ENCODE measurements at regions not wholly inside any gene's neighbourhood (a gene's known extent, or its start where the extent isn't known, plus 50 kb on each side); places are given as distances from the start of the nearest gene placed in this dataset.

GRCh38 chr12:113766131-113766878 is 199.8 kb downstream of the RBM19 start:
- no peak overlapping the region for H3K27ac ChIP-seq (replicated peaks)
- no peaks in the 10 kb centered on the region for H3K27me3 ChIP-seq (ENCODE audit: insufficient read depth, poor library complexity, severe bottlenecking)
- TF ChIP-seq POLR2AphosphoS5 (IDR thresholded peaks at IDR 0.05; ENCODE audit: low read depth): no peak
- TF ChIP-seq REST (IDR thresholded peaks at IDR 0.05; ENCODE audit: insufficient replicate concordance, low read depth): no peak
- DNase-seq (ENCODE audit: low read depth in 1 of 2, low spot score in 1 of 2): no peak
- no peak overlapping the region for H3K4me3 ChIP-seq (replicated peaks; ENCODE audit: insufficient read depth, low read length)

GRCh38 chr12:113764661-113765060 is 201.5 kb downstream of the RBM19 start:
- H3K4me3 ChIP-seq (replicated peaks; ENCODE audit: insufficient read depth, low read length): no peak overlapping the region
- TF ChIP-seq REST (IDR thresholded peaks at IDR 0.05; ENCODE audit: insufficient replicate concordance, low read depth): no peak
- no peak for TF ChIP-seq SPI1 (IDR thresholded peaks at IDR 0.05; ENCODE audit: borderline replicate concordance, low read depth)
- no peak for TF ChIP-seq GABPA (IDR thresholded peaks at IDR 0.05; ENCODE audit: low read depth)
- TF ChIP-seq POLR2AphosphoS5 (IDR thresholded peaks at IDR 0.05; ENCODE audit: low read depth): no peak
- TF ChIP-seq, protein P1, sequence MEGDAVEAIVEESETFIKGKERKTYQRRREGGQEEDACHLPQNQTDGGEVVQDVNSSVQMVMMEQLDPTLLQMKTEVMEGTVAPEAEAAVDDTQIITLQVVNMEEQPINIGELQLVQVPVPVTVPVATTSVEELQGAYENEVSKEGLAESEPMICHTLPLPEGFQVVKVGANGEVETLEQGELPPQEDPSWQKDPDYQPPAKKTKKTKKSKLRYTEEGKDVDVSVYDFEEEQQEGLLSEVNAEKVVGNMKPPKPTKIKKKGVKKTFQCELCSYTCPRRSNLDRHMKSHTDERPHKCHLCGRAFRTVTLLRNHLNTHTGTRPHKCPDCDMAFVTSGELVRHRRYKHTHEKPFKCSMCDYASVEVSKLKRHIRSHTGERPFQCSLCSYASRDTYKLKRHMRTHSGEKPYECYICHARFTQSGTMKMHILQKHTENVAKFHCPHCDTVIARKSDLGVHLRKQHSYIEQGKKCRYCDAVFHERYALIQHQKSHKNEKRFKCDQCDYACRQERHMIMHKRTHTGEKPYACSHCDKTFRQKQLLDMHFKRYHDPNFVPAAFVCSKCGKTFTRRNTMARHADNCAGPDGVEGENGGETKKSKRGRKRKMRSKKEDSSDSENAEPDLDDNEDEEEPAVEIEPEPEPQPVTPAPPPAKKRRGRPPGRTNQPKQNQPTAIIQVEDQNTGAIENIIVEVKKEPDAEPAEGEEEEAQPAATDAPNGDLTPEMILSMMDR (IDR thresholded peaks at IDR 0.05; ENCODE audit: insufficient read depth, low read length): no peak
- no peak for DNase-seq (ENCODE audit: low read depth in 1 of 2, low spot score in 1 of 2)
- H3K27ac ChIP-seq (replicated peaks): no peak overlapping the region
- no peaks in the 10 kb centered on the region for H3K27me3 ChIP-seq (ENCODE audit: insufficient read depth, poor library complexity, severe bottlenecking)

- no peak for TF ChIP-seq POLR2AphosphoS5 (IDR thresholded peaks at IDR 0.05; ENCODE audit: low read depth)
- TF ChIP-seq, protein P1 (IDR thresholded peaks at IDR 0.05; ENCODE audit: insufficient read depth, low read length): no peak
- no peak for TF ChIP-seq GABPA (IDR thresholded peaks at IDR 0.05; ENCODE audit: low read depth)
- no peak for TF ChIP-seq SPI1 (IDR thresholded peaks at IDR 0.05; ENCODE audit: borderline replicate concordance, low read depth)
- no peak for TF ChIP-seq REST (IDR thresholded peaks at IDR 0.05; ENCODE audit: insufficient replicate concordance, low read depth)
- Histone ChIP-seq H3K4me3 (replicated peaks; ENCODE audit: insufficient read depth, low read length) (no peak overlapping the region), H3K27ac (replicated peaks) (no peak overlapping the region), H3K27me3 (ENCODE audit: insufficient read depth, poor library complexity, severe bottlenecking) (no peaks in the 10 kb centered on the region)
- no peak for DNase-seq (ENCODE audit: low read depth in 1 of 2, low spot score in 1 of 2)
Observed at GRCh38 chr12:113762882-113763816, 203.0 kb downstream of the RBM19 start.

All from HL-60 (cell line).